Hepatocyte (in vitro differentiated cells): ENCODE measurements at regions not wholly inside any gene's neighbourhood (a gene's known extent, or its start where the extent isn't known, plus 50 kb on each side); places are given as distances from the start of the nearest gene placed in this dataset.
A peak's percentile ranks its signal among the peaks of the same experiment; 100 is the strongest.

Experiments
- DNase-seq: peaks from one replicate; pipeline ENCODE4 v3.0.0-alpha.2; 2016; ENCODE audit warnings: low spot score
- H2AFZ ChIP-seq: fragments of 200-600 bp; sonication (generic); 2 replicates; pipeline ENCODE4 v1.6.0; 2016; ENCODE audit warnings: antibody characterized with exemption, mild to moderate bottlenecking
- H3K27ac ChIP-seq: fragments of 200-600 bp; sonication (generic); 2 replicates; pipeline ENCODE4 v1.5.1; 2016; ENCODE audit warnings: mild to moderate bottlenecking
- H3K27me3 ChIP-seq: fragments of 200-600 bp; sonication (generic); 2 replicates; pipeline ENCODE4 v1.6.1; 2016
- H3K36me3 ChIP-seq: fragments of 200-600 bp; sonication (generic); replicated peaks from 2 replicates; pipeline ENCODE4 v1.5.1; 2016; ENCODE audit warnings: low read depth; ENCODE audit not compliant: insufficient read depth
- H3K4me1 ChIP-seq: fragments of 200-600 bp; sonication (generic); 2 replicates; pipeline ENCODE4 v1.5.1; 2016; ENCODE audit warnings: mild to moderate bottlenecking, moderate library complexity; ENCODE audit not compliant: insufficient read depth
- H3K4me2 ChIP-seq: fragments of 200-600 bp; sonication (generic); 2 replicates; pipeline ENCODE4 v1.6.0; 2016
- H3K4me3 ChIP-seq: fragments of 200-600 bp; sonication (generic); 2 replicates; pipeline ENCODE4 v1.5.1; 2016; ENCODE audit warnings: mild to moderate bottlenecking
- H3K79me2 ChIP-seq: fragments of 200-600 bp; sonication (generic); 2 replicates; pipeline ENCODE4 v1.6.0; 2017; ENCODE audit warnings: mild to moderate bottlenecking
- H3K9me2 ChIP-seq: fragments of 200-600 bp; sonication (generic); replicated peaks from 2 replicates; pipeline ENCODE4 v1.6.0; 2017; ENCODE audit warnings: mild to moderate bottlenecking; ENCODE audit not compliant: insufficient read depth
- H3K9me3 ChIP-seq: fragments of 200-600 bp; sonication (generic); 2 replicates; pipeline ENCODE4 v1.5.1; 2016; ENCODE audit warnings: low read depth, mild to moderate bottlenecking
- H4K20me1 ChIP-seq: fragments of 200-600 bp; sonication (generic); 2 replicates; pipeline ENCODE4 v1.6.0; 2016; ENCODE audit warnings: mild to moderate bottlenecking; ENCODE audit not compliant: insufficient read depth, poor library complexity, severe bottlenecking
- EZH2 ChIP-seq: fragments of 200-600 bp; sonication (generic); IDR thresholded peaks from 2 replicates; pipeline ENCODE4 v1.6.1; 2016; ENCODE audit warnings: antibody characterized with exemption, mild to moderate bottlenecking, borderline replicate concordance
- EZH2phosphoT487 ChIP-seq: fragments of 200-600 bp; sonication (generic); IDR thresholded peaks from one replicate; pipeline ENCODE4 v1.6.1; 2018; ENCODE audit warnings: antibody characterized with exemption, mild to moderate bottlenecking, low read depth, moderate library complexity; ENCODE audit not compliant: unreplicated experiment, severe bottlenecking
- WGBS: methylation state at CpG from one replicate; pipeline ENCODE4 v1.1.6; 2016; ENCODE audit warnings: low lambda C conversion rate; ENCODE audit errors: missing lambda C conversion rate; 5-methylcytosine and 5-hydroxymethylcytosine counted together
- TF ChIP-seq, protein P1 (sequence below): fragments of 200-600 bp; sonication (generic); IDR thresholded peaks from 2 replicates; pipeline ENCODE4 v1.5.1; 2016; ENCODE audit warnings: antibody characterized with exemption, mild to moderate bottlenecking; ENCODE audit not compliant: poor library complexity

GRCh38 chr3:177574222-177574856, 377.1 kb upstream of the TBL1XR1 start:
- H3K27ac ChIP-seq: peak overlapping the region; percentile 45
- no peak overlapping the region for H3K4me3 ChIP-seq
- no peaks in the 10 kb centered on the region for H3K36me3 ChIP-seq
- no peak overlapping the region for H2AFZ ChIP-seq
- TF ChIP-seq EZH2: no peak
- TF ChIP-seq, protein P1, sequence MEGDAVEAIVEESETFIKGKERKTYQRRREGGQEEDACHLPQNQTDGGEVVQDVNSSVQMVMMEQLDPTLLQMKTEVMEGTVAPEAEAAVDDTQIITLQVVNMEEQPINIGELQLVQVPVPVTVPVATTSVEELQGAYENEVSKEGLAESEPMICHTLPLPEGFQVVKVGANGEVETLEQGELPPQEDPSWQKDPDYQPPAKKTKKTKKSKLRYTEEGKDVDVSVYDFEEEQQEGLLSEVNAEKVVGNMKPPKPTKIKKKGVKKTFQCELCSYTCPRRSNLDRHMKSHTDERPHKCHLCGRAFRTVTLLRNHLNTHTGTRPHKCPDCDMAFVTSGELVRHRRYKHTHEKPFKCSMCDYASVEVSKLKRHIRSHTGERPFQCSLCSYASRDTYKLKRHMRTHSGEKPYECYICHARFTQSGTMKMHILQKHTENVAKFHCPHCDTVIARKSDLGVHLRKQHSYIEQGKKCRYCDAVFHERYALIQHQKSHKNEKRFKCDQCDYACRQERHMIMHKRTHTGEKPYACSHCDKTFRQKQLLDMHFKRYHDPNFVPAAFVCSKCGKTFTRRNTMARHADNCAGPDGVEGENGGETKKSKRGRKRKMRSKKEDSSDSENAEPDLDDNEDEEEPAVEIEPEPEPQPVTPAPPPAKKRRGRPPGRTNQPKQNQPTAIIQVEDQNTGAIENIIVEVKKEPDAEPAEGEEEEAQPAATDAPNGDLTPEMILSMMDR: no peak
- H3K9me2 ChIP-seq: no peaks in the 10 kb centered on the region
- no peaks in the 10 kb centered on the region for H3K4me1 ChIP-seq
- no peaks in the 10 kb centered on the region for H4K20me1 ChIP-seq
- peak overlapping the region; percentile 42 for H3K4me2 ChIP-seq
- H3K27me3 ChIP-seq: no peaks in the 10 kb centered on the region
- WGBS: 44% methylated on average over 7 of the region's 7 CpGs
- DNase-seq: peak; percentile 86
- no peaks in the 10 kb centered on the region for H3K9me3 ChIP-seq
- no peaks in the 10 kb centered on the region for H3K79me2 ChIP-seq

DNA sequence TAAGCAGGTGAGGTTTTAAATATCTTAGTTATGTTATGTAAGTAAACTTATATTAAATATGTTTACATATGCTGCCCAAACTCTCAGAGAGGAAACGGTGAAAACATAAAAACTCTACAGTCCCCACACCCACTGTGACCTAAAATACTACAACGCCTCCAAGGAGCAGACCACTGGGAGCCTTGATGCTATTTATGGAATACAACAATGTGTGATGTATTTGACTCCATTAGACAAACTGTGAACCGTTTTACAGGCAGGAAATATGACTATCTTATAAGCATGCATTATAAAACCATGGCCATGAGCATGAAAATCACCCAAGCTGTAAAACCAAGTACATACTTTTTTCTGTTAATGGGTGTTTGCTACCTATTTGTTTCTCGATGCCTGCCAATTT, 379.5 kb upstream of the TBL1XR1 start:
- H2AFZ ChIP-seq: no peak overlapping the region
- DNase-seq: no peak
- no peak overlapping the region for H3K27ac ChIP-seq
- no peaks in the 10 kb centered on the region for H3K79me2 ChIP-seq
- TF ChIP-seq, protein P1: no peak
- TF ChIP-seq EZH2phosphoT487: no peak
- no peak for TF ChIP-seq EZH2
- no peaks in the 10 kb centered on the region for H3K9me2 ChIP-seq
- H4K20me1 ChIP-seq: no peaks in the 10 kb centered on the region
- H3K36me3 ChIP-seq: no peaks in the 10 kb centered on the region
- H3K4me1 ChIP-seq: no peaks in the 10 kb centered on the region
- H3K4me2 ChIP-seq: no peak overlapping the region
- 57% methylated on average over 4 of the region's 4 CpGs for WGBS
- no peak overlapping the region for H3K4me3 ChIP-seq
- no peaks in the 10 kb centered on the region for H3K9me3 ChIP-seq
- no peaks in the 10 kb centered on the region for H3K27me3 ChIP-seq

DNA sequence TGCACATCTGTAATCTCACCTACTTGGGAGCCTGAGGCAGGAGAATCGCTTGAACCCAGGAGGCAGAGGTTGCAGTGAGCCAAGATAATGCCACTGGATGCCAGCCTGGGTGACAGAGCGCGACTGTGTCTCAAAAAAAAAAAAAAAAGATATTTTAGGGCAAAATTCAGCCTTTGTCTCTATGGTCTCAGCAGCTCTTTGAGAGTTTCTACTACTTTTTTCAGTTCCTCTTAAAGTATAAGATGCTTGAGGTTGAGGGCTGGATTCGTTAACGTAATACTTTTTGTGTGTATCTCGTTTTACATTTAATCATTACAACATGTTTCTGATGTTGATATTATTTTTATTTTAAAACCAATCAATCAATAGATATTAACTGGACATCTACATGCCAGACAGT, 381.2 kb upstream of the TBL1XR1 start:
- H3K4me2 ChIP-seq: no peak overlapping the region
- no peaks in the 10 kb centered on the region for H3K4me1 ChIP-seq
- H3K9me2 ChIP-seq: no peaks in the 10 kb centered on the region
- H3K79me2 ChIP-seq: no peaks in the 10 kb centered on the region
- TF ChIP-seq, protein P1: no peak
- no peak for TF ChIP-seq EZH2phosphoT487
- TF ChIP-seq EZH2: no peak
- H3K9me3 ChIP-seq: no peaks in the 10 kb centered on the region
- no peak for DNase-seq
- no peak overlapping the region for H2AFZ ChIP-seq
- H4K20me1 ChIP-seq: no peaks in the 10 kb centered on the region
- no peak overlapping the region for H3K27ac ChIP-seq
- H3K27me3 ChIP-seq: no peaks in the 10 kb centered on the region
- no peaks in the 10 kb centered on the region for H3K36me3 ChIP-seq
- no peak overlapping the region for H3K4me3 ChIP-seq
- 83% methylated on average over 6 of the region's 6 CpGs for whole genome bisulfite sequencing
